ENCODE measurements at regions not wholly inside any gene's neighbourhood (a gene's known extent, or its start where the extent isn't known, plus 50 kb on each side); places are given as distances from the start of the nearest gene placed in this dataset.

- DNase-seq (ENCODE audit: low spot score), result no peak
- no peak for TF ChIP-seq CTCF (IDR thresholded peaks at IDR 0.05; ENCODE audit: borderline replicate concordance, control extremely low read depth, extremely low read depth, insufficient read depth, missing control alignments)
- in situ Hi-C loops (cut with MboI; ENCODE audit: low sequenced_read_pairs, unreplicated experiment), result loop anchor here (10.0 to 25.0 kb wide), 2 partner anchors 290 to 692 kb away; partner anchors contain the start of gene PIWIL1
Measured at GRCh38 chr12:130044991-130045621, 117.2 kb upstream of the FZD10 start.

- TF ChIP-seq CTCF (IDR thresholded peaks at IDR 0.05; ENCODE audit: borderline replicate concordance, control extremely low read depth, extremely low read depth, insufficient read depth, missing control alignments), result no peak
- DNase-seq (ENCODE audit: low spot score), result no peak
- in situ Hi-C loops (cut with MboI; ENCODE audit: low sequenced_read_pairs, unreplicated experiment), result loop anchor here (10.0 to 25.0 kb wide), 2 partner anchors 285 to 688 kb away; partner anchors contain the start of gene PIWIL1
Measured at GRCh38 chr12:130049666-130050065, 112.6 kb upstream of the FZD10 start.

- in situ Hi-C loops (cut with MboI; ENCODE audit: low sequenced_read_pairs, unreplicated experiment), result no loop called here
- DNase-seq (ENCODE audit: low spot score), result no peak
- no peak for TF ChIP-seq CTCF (IDR thresholded peaks at IDR 0.05; ENCODE audit: borderline replicate concordance, control extremely low read depth, extremely low read depth, insufficient read depth, missing control alignments)
Measured at GRCh38 chr12:130051900-130052299, 110.4 kb upstream of the FZD10 start.

- no peak for TF ChIP-seq CTCF (IDR thresholded peaks at IDR 0.05; ENCODE audit: borderline replicate concordance, control extremely low read depth, extremely low read depth, insufficient read depth, missing control alignments)
- no peak for DNase-seq (ENCODE audit: low spot score)
- in situ Hi-C loops (cut with MboI; ENCODE audit: low sequenced_read_pairs, unreplicated experiment), result no loop called here
Measured at GRCh38 chr12:130053651-130054069, 108.6 kb upstream of the FZD10 start.

GRCh38 chr12:130054803-130055202 is 107.5 kb upstream of the FZD10 start:
- in situ Hi-C loops (cut with MboI; ENCODE audit: low sequenced_read_pairs, unreplicated experiment), result no loop called here
- no peak for TF ChIP-seq CTCF (IDR thresholded peaks at IDR 0.05; ENCODE audit: borderline replicate concordance, control extremely low read depth, extremely low read depth, insufficient read depth, missing control alignments)
- no peak for DNase-seq (ENCODE audit: low spot score)

- DNase-seq (ENCODE audit: low spot score), result no peak
- in situ Hi-C loops (cut with MboI; ENCODE audit: low sequenced_read_pairs, unreplicated experiment), result no loop called here
- TF ChIP-seq CTCF (IDR thresholded peaks at IDR 0.05; ENCODE audit: borderline replicate concordance, control extremely low read depth, extremely low read depth, insufficient read depth, missing control alignments), result no peak
Measured at GRCh38 chr12:130058926-130059472, 103.3 kb upstream of the FZD10 start.

All from GM13976 (cell line).